HFFc6 (cell line): ENCODE measurements at regions not wholly inside any gene's neighbourhood (a gene's known extent, or its start where the extent isn't known, plus 50 kb on each side); places are given as distances from the start of the nearest gene placed in this dataset.

Experiments used
- DNase-seq: peaks from one replicate; pipeline ENCODE4 v3.0.0-alpha.2; 2018
- H3K27ac Mint-ChIP-seq: 2 replicates; pipeline ENCODE4 v1.8.0; 2020; ENCODE audit warnings: mild to moderate bottlenecking, mixed read lengths
- H3K27me3 Mint-ChIP-seq: 2 replicates; pipeline ENCODE4 v1.8.0; 2021; ENCODE audit warnings: mild to moderate bottlenecking, moderate library complexity, mixed read lengths; ENCODE audit not compliant: insufficient read depth
- H3K36me3 Mint-ChIP-seq: 2 replicates; pipeline ENCODE4 v1.8.0; 2021; ENCODE audit warnings: low read depth, mixed read lengths
- H3K4me1 Mint-ChIP-seq: 2 replicates; pipeline ENCODE4 v1.8.0; 2020; ENCODE audit warnings: low read depth, mixed read lengths
- H3K4me3 Mint-ChIP-seq: 2 replicates; pipeline ENCODE4 v1.8.0; 2020; ENCODE audit warnings: mild to moderate bottlenecking, moderate library complexity, mixed read lengths
- H3K9me3 Mint-ChIP-seq: 2 replicates; pipeline ENCODE4 v1.8.0; 2020; ENCODE audit warnings: mild to moderate bottlenecking, mixed read lengths
- CTCF ChIP-seq: fragments of 200-600 bp; sonication (generic); IDR thresholded peaks from 2 replicates; pipeline ENCODE4 v1.5.0; 2021; ENCODE audit warnings: antibody characterized with exemption, mild to moderate bottlenecking

GRCh38 chr13:80778297-80778696 is 437.4 kb upstream of the SPRY2 start:
- Mint-ChIP-seq H3K4me3 (no peak overlapping the region), H3K9me3 (peaks cover 12% of the 10 kb centered on the region), H3K4me1 (no peaks in the 10 kb centered on the region), H3K27me3 (no peaks in the 10 kb centered on the region), H3K27ac (no peak overlapping the region), H3K36me3 (no peaks in the 10 kb centered on the region)
- DNase-seq, result no peak
- TF ChIP-seq CTCF, result no peak

GRCh38 chr13:80757694-80758093 is 416.8 kb upstream of the SPRY2 start:
- Mint-ChIP-seq H3K27me3 (no peaks in the 10 kb centered on the region), H3K4me1 (no peaks in the 10 kb centered on the region), H3K9me3 (peaks cover 40% of the 10 kb centered on the region), H3K27ac (no peak overlapping the region), H3K36me3 (no peaks in the 10 kb centered on the region; the same call in 1 of the 2 replicates), H3K4me3 (no peak overlapping the region)
- no peak for DNase-seq
- no peak for TF ChIP-seq CTCF

DNA sequence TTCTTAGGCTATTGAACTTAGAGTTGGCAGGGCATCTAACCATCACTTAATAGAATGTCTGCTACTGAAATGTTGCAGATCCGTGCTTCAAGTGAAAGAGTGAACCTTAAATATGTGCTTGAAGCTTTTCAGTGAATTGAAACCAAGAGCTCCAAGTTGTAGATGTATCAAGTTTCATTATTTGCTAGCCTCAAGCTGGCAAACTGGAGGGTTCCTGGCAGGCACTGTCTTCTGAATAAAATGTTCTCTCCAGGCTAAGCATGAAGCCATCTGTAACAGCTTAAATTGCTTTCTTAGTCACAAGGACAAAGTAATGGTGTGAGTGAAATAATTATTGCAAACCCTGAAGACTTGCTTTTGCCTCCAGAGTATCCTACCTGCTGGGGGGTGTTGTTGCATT is 415.0 kb upstream of the SPRY2 start:
- no peak for DNase-seq
- Mint-ChIP-seq H3K4me3 (no peak overlapping the region), H3K27ac (no peak overlapping the region), H3K9me3 (peaks cover 47% of the 10 kb centered on the region), H3K27me3 (no peaks in the 10 kb centered on the region), H3K4me1 (no peaks in the 10 kb centered on the region), H3K36me3 (no peaks in the 10 kb centered on the region)
- TF ChIP-seq CTCF, result no peak

- Mint-ChIP-seq H3K4me3 (no peak overlapping the region), H3K36me3 (no peaks in the 10 kb centered on the region), H3K4me1 (no peaks in the 10 kb centered on the region), H3K27ac (no peak overlapping the region), H3K9me3 (peaks cover 39% of the 10 kb centered on the region), H3K27me3 (no peaks in the 10 kb centered on the region)
- DNase-seq, result no peak
- TF ChIP-seq CTCF, result no peak
Measured at GRCh38 chr13:80754441-80754840, 413.5 kb upstream of the SPRY2 start.

GRCh38 chr13:80753866-80754265 is 412.9 kb upstream of the SPRY2 start:
- no peak overlapping the region for H3K27ac Mint-ChIP-seq
- no peak for DNase-seq
- H3K9me3 Mint-ChIP-seq, result peaks cover 39% of the 10 kb centered on the region
- TF ChIP-seq CTCF, result no peak
- H3K4me3 Mint-ChIP-seq, result no peak overlapping the region
- no peaks in the 10 kb centered on the region for H3K27me3 Mint-ChIP-seq
- H3K36me3 Mint-ChIP-seq, result no peaks in the 10 kb centered on the region
- no peaks in the 10 kb centered on the region for H3K4me1 Mint-ChIP-seq

GRCh38 chr13:80751854-80752253 is 410.9 kb upstream of the SPRY2 start:
- no peaks in the 10 kb centered on the region for H3K4me1 Mint-ChIP-seq
- DNase-seq, result no peak
- peaks cover 32% of the 10 kb centered on the region for H3K9me3 Mint-ChIP-seq
- H3K4me3 Mint-ChIP-seq, result no peak overlapping the region
- H3K27ac Mint-ChIP-seq, result no peak overlapping the region
- no peaks in the 10 kb centered on the region for H3K27me3 Mint-ChIP-seq
- no peaks in the 10 kb centered on the region for H3K36me3 Mint-ChIP-seq
- no peak for TF ChIP-seq CTCF
